ENCODE measurements at regions not wholly inside any gene's neighbourhood (a gene's known extent, or its start where the extent isn't known, plus 50 kb on each side); places are given as distances from the start of the nearest gene placed in this dataset.

- no peak for DNase-seq (ENCODE audit: extremely low read depth, low read depth)
- TF ChIP-seq CTCF (IDR thresholded peaks at IDR 0.05; ENCODE audit: low read depth, low read length) = no peak
Measured at GRCh38 chr2:11055679-11056215, 99.5 kb upstream of the SLC66A3 start.

GRCh38 chr2:11056614-11057013 is 98.7 kb upstream of the SLC66A3 start:
- TF ChIP-seq CTCF (IDR thresholded peaks at IDR 0.05; ENCODE audit: low read depth, low read length) = no peak
- peak; percentile 52 for DNase-seq (ENCODE audit: extremely low read depth, low read depth)

- no peak for DNase-seq (ENCODE audit: extremely low read depth, low read depth)
- TF ChIP-seq CTCF (IDR thresholded peaks at IDR 0.05; ENCODE audit: low read depth, low read length) = no peak
Measured at GRCh38 chr2:11057031-11057430, 98.2 kb upstream of the SLC66A3 start.

GRCh38 chr2:11058129-11058528 is 97.1 kb upstream of the SLC66A3 start:
- TF ChIP-seq CTCF (IDR thresholded peaks at IDR 0.05; ENCODE audit: low read depth, low read length) = no peak
- DNase-seq (ENCODE audit: extremely low read depth, low read depth) = no peak

- no peak for DNase-seq (ENCODE audit: extremely low read depth, low read depth)
- TF ChIP-seq CTCF (IDR thresholded peaks at IDR 0.05; ENCODE audit: low read depth, low read length) = no peak
Measured at GRCh38 chr2:11060376-11061169, 94.7 kb upstream of the SLC66A3 start.

GRCh38 chr2:11065833-11066485 is 89.3 kb upstream of the SLC66A3 start:
- no peak for DNase-seq (ENCODE audit: extremely low read depth, low read depth)
- TF ChIP-seq CTCF (IDR thresholded peaks at IDR 0.05; ENCODE audit: low read depth, low read length) = no peak
